BE2C (cell line): ENCODE measurements at regions not wholly inside any gene's neighbourhood (a gene's known extent, or its start where the extent isn't known, plus 50 kb on each side); places are given as distances from the start of the nearest gene placed in this dataset.
"Not testable (repeated sequence)": the region's sequence is repeated elsewhere in the genome, so short reads cannot be mapped to it uniquely, and the experiment has no call there.

Experiments used
- DNase-seq: peaks from one replicate; pipeline ENCODE4 v3.0.0-alpha.2; 2020
- H3K27me3 ChIP-seq: fragments of 250-450 bp; sonication (Bioruptor Pico); 2 replicates; pipeline ENCODE4 v1.5.1; 2020; ENCODE audit warnings: mild to moderate bottlenecking
- H3K36me3 ChIP-seq: fragments of 250-450 bp; sonication (Bioruptor Pico); 2 replicates; pipeline ENCODE4 v1.5.1; 2020; ENCODE audit warnings: mild to moderate bottlenecking
- H3K4me1 ChIP-seq: fragments of 250-450 bp; sonication (Bioruptor Pico); 2 replicates; pipeline ENCODE4 v1.5.1; 2020
- H3K4me3 ChIP-seq: 2 replicates; pipeline ENCODE4 v1.5.1; 2011; ENCODE audit warnings: low read depth, low read length
- H3K9me3 ChIP-seq: fragments of 250-450 bp; sonication (Bioruptor Pico); 2 replicates; pipeline ENCODE4 v1.5.1; 2020
- CTCF ChIP-seq: IDR thresholded peaks from 2 replicates; pipeline ENCODE4 v1.5.1; 2012; ENCODE audit warnings: mild to moderate bottlenecking, low read depth, low read length

- DNase-seq = no peak
- H3K4me1 ChIP-seq = no peaks in the 10 kb centered on the region; the same call in none of the 2 replicates
- TF ChIP-seq CTCF = no peak
- H3K4me3 ChIP-seq = no peak overlapping the region
- no peaks in the 10 kb centered on the region for H3K9me3 ChIP-seq
- H3K36me3 ChIP-seq = no peaks in the 10 kb centered on the region
- no peaks in the 10 kb centered on the region for H3K27me3 ChIP-seq
Observed at GRCh38 chr15:62416526-62416925, 251.4 kb upstream of the C2CD4B start.

GRCh38 chr15:62417439-62417838 is 252.4 kb upstream of the C2CD4B start:
- no peak for TF ChIP-seq CTCF
- DNase-seq = no peak
- no peaks in the 10 kb centered on the region; the same call in none of the 2 replicates for H3K4me1 ChIP-seq
- H3K9me3 ChIP-seq = no peaks in the 10 kb centered on the region
- H3K4me3 ChIP-seq = no peak overlapping the region
- no peaks in the 10 kb centered on the region for H3K27me3 ChIP-seq
- no peaks in the 10 kb centered on the region for H3K36me3 ChIP-seq

- H3K9me3 ChIP-seq, H3K4me1 ChIP-seq, H3K36me3 ChIP-seq, H3K4me3 ChIP-seq, DNase-seq, H3K27me3 ChIP-seq: not testable (repeated sequence)
Observed at GRCh38 chr15:62418496-62418895, 253.4 kb upstream of the C2CD4B start.

GRCh38 chr15:62419192-62419591 is 254.1 kb upstream of the C2CD4B start:
- no peaks in the 10 kb centered on the region for H3K36me3 ChIP-seq
- no peaks in the 10 kb centered on the region; the same call in none of the 2 replicates for H3K4me1 ChIP-seq
- H3K4me3 ChIP-seq = no peak overlapping the region
- DNase-seq = no peak
- no peak for TF ChIP-seq CTCF
- no peaks in the 10 kb centered on the region for H3K27me3 ChIP-seq
- H3K9me3 ChIP-seq = no peaks in the 10 kb centered on the region

- H3K36me3 ChIP-seq, H3K9me3 ChIP-seq, H3K27me3 ChIP-seq, H3K4me1 ChIP-seq, H3K4me3 ChIP-seq, DNase-seq: not testable (repeated sequence)
Observed at GRCh38 chr15:62420371-62420770, 255.3 kb upstream of the C2CD4B start.

GRCh38 chr15:62421289-62421688 is 256.2 kb upstream of the C2CD4B start:
- H3K36me3 ChIP-seq = no peaks in the 10 kb centered on the region
- H3K27me3 ChIP-seq = no peaks in the 10 kb centered on the region
- no peak overlapping the region for H3K4me3 ChIP-seq
- H3K4me1 ChIP-seq = no peaks in the 10 kb centered on the region; the same call in none of the 2 replicates
- H3K9me3 ChIP-seq = no peaks in the 10 kb centered on the region
- no peak for DNase-seq
- no peak for TF ChIP-seq CTCF

GRCh38 chr15:62426387-62426956 is 261.4 kb upstream of the C2CD4B start:
- no peak overlapping the region for H3K4me3 ChIP-seq
- no peaks in the 10 kb centered on the region for H3K36me3 ChIP-seq
- no peaks in the 10 kb centered on the region for H3K9me3 ChIP-seq
- no peaks in the 10 kb centered on the region for H3K27me3 ChIP-seq
- TF ChIP-seq CTCF = no peak
- H3K4me1 ChIP-seq = peaks cover 14% of the 10 kb centered on the region
- DNase-seq = no peak
